ENCODE measurements at regions not wholly inside any gene's neighbourhood (a gene's known extent, or its start where the extent isn't known, plus 50 kb on each side); places are given as distances from the start of the nearest gene placed in this dataset.

GRCh38 chr15:31523655-31524049 is 197.0 kb downstream of the KLF13 start (continued):
- TF ChIP-seq ZNF248 (tag by site-specific recombination; IDR thresholded peaks at IDR 0.05): no peak
- TF ChIP-seq, protein P1, sequence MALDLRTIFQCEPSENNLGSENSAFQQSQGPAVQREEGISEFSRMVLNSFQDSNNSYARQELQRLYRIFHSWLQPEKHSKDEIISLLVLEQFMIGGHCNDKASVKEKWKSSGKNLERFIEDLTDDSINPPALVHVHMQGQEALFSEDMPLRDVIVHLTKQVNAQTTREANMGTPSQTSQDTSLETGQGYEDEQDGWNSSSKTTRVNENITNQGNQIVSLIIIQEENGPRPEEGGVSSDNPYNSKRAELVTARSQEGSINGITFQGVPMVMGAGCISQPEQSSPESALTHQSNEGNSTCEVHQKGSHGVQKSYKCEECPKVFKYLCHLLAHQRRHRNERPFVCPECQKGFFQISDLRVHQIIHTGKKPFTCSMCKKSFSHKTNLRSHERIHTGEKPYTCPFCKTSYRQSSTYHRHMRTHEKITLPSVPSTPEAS (tag by site-specific recombination; IDR thresholded peaks at IDR 0.05): no peak

DNA sequence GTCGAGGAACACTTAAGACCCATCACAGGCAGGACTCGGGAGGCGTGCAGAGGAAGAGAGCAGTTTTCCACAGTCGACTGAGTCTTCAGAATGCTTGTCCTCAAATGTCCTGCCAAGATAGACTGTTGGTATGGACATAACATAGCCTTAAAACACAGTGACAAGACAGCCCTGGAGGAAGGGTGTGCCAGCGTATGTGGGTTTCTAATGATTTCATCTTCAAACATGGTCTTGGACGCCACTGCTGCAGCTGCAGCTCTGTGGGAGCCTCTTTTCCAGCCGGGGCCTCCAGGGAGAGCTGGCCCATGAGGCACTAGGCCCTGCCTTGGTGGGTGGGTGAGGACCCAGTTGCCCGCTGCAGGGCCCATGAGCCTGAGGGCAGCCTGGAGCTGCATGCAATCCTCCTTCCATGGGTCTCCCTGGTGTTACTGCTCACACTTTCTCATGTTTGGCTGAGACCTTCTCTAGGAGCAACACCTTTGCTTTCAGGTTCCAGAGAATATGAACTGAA is 198.6 kb downstream of the KLF13 start:
- no peak overlapping the region for H3K4me3 ChIP-seq (ENCODE audit: low read depth, low read length)
- TF ChIP-seq ZXDB (tag by site-specific recombination; IDR thresholded peaks at IDR 0.05) (no peak), ZNF404 (tag by site-specific recombination; IDR thresholded peaks at IDR 0.05) (no peak), MEIS1 (CRISPR knock-in tag; IDR thresholded peaks at IDR 0.05; ENCODE audit: borderline replicate concordance) (no peak), ZNF10 (tag by site-specific recombination; IDR thresholded peaks at IDR 0.05) (no peak), ZNF629 (tag by site-specific recombination; IDR thresholded peaks at IDR 0.05) (no peak), ZNF704 (tag by site-specific recombination; IDR thresholded peaks at IDR 0.05) (no peak)
- TF ChIP-seq, protein P2, sequence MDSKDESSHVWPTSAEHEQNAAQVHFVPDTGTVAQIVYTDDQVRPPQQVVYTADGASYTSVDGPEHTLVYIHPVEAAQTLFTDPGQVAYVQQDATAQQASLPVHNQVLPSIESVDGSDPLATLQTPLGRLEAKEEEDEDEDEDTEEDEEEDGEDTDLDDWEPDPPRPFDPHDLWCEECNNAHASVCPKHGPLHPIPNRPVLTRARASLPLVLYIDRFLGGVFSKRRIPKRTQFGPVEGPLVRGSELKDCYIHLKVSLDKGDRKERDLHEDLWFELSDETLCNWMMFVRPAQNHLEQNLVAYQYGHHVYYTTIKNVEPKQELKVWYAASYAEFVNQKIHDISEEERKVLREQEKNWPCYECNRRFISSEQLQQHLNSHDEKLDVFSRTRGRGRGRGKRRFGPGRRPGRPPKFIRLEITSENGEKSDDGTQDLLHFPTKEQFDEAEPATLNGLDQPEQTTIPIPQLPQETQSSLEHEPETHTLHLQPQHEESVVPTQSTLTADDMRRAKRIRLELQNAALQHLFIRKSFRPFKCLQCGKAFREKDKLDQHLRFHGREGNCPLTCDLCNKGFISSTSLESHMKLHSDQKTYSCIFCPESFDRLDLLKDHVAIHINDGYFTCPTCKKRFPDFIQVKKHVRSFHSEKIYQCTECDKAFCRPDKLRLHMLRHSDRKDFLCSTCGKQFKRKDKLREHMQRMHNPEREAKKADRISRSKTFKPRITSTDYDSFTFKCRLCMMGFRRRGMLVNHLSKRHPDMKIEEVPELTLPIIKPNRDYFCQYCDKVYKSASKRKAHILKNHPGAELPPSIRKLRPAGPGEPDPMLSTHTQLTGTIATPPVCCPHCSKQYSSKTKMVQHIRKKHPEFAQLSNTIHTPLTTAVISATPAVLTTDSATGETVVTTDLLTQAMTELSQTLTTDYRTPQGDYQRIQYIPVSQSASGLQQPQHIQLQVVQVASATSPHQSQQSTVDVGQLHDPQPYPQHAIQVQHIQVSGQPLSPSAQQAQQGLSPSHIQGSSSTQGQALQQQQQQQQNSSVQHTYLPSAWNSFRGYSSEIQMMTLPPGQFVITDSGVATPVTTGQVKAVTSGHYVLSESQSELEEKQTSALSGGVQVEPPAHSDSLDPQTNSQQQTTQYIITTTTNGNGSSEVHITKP (tag by site-specific recombination; IDR thresholded peaks at IDR 0.05): no peak
- TF ChIP-seq, protein P1 (tag by site-specific recombination; IDR thresholded peaks at IDR 0.05): no peak
- H3K9me3 ChIP-seq (ENCODE audit: control insufficient read depth, insufficient read depth, low read depth, low read length): no peaks in the 10 kb centered on the region
- CTCF ChIA-PET: no interaction called here
- H3K36me3 ChIP-seq (ENCODE audit: control insufficient read depth in 2 of 2, insufficient read depth in 1 of 2, low read length in 2 of 2): no peaks in the 10 kb centered on the region
- POLR2A ChIA-PET: no interaction called here
- no peak overlapping the region for H3K27ac ChIP-seq (ENCODE audit: extremely low read depth, low read depth, low read length)
- no peaks in the 10 kb centered on the region for H3K4me1 ChIP-seq (ENCODE audit: control insufficient read depth, insufficient read depth, low read length)

GRCh38 chr15:31525988-31526665 is 199.5 kb downstream of the KLF13 start:
- H3K4me1 ChIP-seq (ENCODE audit: control insufficient read depth, insufficient read depth, low read length): no peaks in the 10 kb centered on the region
- H3K27ac ChIP-seq (ENCODE audit: extremely low read depth, low read depth, low read length): no peak overlapping the region
- no peaks in the 10 kb centered on the region for H3K9me3 ChIP-seq (ENCODE audit: control insufficient read depth, insufficient read depth, low read depth, low read length)
- no peaks in the 10 kb centered on the region for H3K36me3 ChIP-seq (ENCODE audit: control insufficient read depth in 2 of 2, insufficient read depth in 1 of 2, low read length in 2 of 2)
- no peak overlapping the region for H3K4me3 ChIP-seq (ENCODE audit: low read depth, low read length)
- CTCF ChIA-PET: interaction anchor here (0.6 kb wide), 2 partner anchors 10 to 36 kb away, joined by 3 read pairs; no protein-coding TSS in a partner anchor
- POLR2A ChIA-PET: no interaction called here
- no peak for TF ChIP-seq ZNF302 (tag by site-specific recombination; IDR thresholded peaks at IDR 0.05; ENCODE audit: low read depth)
- TF ChIP-seq, protein P2 (tag by site-specific recombination; IDR thresholded peaks at IDR 0.05): no peak
- no peak for TF ChIP-seq ZFP41 (tag by site-specific recombination; IDR thresholded peaks at IDR 0.05; ENCODE audit: borderline replicate concordance)
- TF ChIP-seq, protein P3, sequence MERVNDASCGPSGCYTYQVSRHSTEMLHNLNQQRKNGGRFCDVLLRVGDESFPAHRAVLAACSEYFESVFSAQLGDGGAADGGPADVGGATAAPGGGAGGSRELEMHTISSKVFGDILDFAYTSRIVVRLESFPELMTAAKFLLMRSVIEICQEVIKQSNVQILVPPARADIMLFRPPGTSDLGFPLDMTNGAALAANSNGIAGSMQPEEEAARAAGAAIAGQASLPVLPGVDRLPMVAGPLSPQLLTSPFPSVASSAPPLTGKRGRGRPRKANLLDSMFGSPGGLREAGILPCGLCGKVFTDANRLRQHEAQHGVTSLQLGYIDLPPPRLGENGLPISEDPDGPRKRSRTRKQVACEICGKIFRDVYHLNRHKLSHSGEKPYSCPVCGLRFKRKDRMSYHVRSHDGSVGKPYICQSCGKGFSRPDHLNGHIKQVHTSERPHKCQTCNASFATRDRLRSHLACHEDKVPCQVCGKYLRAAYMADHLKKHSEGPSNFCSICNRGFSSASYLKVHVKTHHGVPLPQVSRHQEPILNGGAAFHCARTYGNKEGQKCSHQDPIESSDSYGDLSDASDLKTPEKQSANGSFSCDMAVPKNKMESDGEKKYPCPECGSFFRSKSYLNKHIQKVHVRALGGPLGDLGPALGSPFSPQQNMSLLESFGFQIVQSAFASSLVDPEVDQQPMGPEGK (tag by site-specific recombination; IDR thresholded peaks at IDR 0.05): no peak
- TF ChIP-seq ZNF585B (tag by site-specific recombination; IDR thresholded peaks at IDR 0.05): no peak
- TF ChIP-seq ZBTB48 (tag by site-specific recombination; IDR thresholded peaks at IDR 0.05): no peak
- TF ChIP-seq SCRT1 (tag by site-specific recombination; IDR thresholded peaks at IDR 0.05; ENCODE audit: borderline replicate concordance): no peak
- no peak for TF ChIP-seq ZNF223 (tag by site-specific recombination; IDR thresholded peaks at IDR 0.05)
- TF ChIP-seq GLI2 (tag by site-specific recombination; IDR thresholded peaks at IDR 0.05; ENCODE audit: borderline replicate concordance, low read depth): no peak
- no peak for TF ChIP-seq ZNF830 (tag by site-specific recombination; IDR thresholded peaks at IDR 0.05; ENCODE audit: low read depth)
- no peak for TF ChIP-seq ZNF624 (tag by site-specific recombination; IDR thresholded peaks at IDR 0.05)

Measured in HEK293 (cell line).